Activated T-cell treated with anti-CD3 and anti-CD28 coated beads, Interleukin-2, amount 50 U/mL, for 4 hours (primary cell): ENCODE measurements at regions not wholly inside any gene's neighbourhood (a gene's known extent, or its start where the extent isn't known, plus 50 kb on each side); places are given as distances from the start of the nearest gene placed in this dataset.
"Not testable (repeated sequence)": the region's sequence is repeated elsewhere in the genome, so short reads cannot be mapped to it uniquely, and the experiment has no call there.

Experiments
- ATAC-seq, 2 donors: fragments of 200-7000 bp; cut with Tn5 transposase; one replicate each; pipeline ENCODE4 v1.10.0; 2021
- DNase-seq: peaks from one replicate; pipeline ENCODE4 v3.0.0-alpha.2; 2020
- H3K27me3 Mint-ChIP-seq: one replicate; pipeline ENCODE4 v1.8.0; 2021; ENCODE audit warnings: low read depth, mixed read lengths
- H3K36me3 Mint-ChIP-seq: one replicate; pipeline ENCODE4 v1.8.0; 2022; ENCODE audit warnings: mixed read lengths; ENCODE audit not compliant: insufficient read depth
- H3K4me1 Mint-ChIP-seq: one replicate; pipeline ENCODE4 v1.8.0; 2021; ENCODE audit warnings: low read depth, mixed read lengths
- H3K4me3 Mint-ChIP-seq: one replicate; pipeline ENCODE4 v1.8.0; 2021; ENCODE audit warnings: mild to moderate bottlenecking, moderate library complexity, mixed read lengths
- H3K9me3 Mint-ChIP-seq: one replicate; pipeline ENCODE4 v1.8.0; 2021; ENCODE audit warnings: mixed read lengths

DNA sequence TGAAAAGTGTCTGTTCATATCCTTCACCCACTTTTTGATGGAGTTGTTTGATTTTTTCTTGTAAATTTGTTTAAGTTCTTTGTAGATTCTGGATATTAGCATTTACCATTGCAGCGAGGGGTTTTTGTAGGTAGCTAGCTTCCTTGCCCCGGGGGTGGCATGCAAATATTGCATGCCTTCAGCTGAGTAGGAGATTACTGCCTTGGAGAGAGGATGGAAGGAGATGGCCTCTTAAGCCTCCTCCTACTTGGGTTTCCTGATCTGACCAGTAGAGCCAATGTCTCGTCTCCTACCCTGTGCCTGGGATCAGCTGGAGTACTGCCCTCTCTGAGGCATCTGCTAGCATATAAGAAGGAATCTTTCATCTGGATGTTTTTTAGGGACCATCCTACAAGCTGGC lies 134.4 kb upstream of the CCND2 start:
- Mint-ChIP-seq H3K4me3 (no peak overlapping the region), H3K4me1 (peaks cover 74% of the 10 kb centered on the region), H3K9me3 (peaks cover 3% of the 10 kb centered on the region), H3K36me3 (peaks cover 3% of the 10 kb centered on the region), H3K27me3 (no peaks in the 10 kb centered on the region)
- ATAC-seq: no peak
- DNase-seq: no peak

GRCh38 chr12:4138532-4138931 lies 135.0 kb upstream of the CCND2 start:
- not testable (repeated sequence) for H3K27me3 Mint-ChIP-seq, H3K4me3 Mint-ChIP-seq, DNase-seq, ATAC-seq, H3K36me3 Mint-ChIP-seq, H3K9me3 Mint-ChIP-seq
- peaks cover 68% of the 10 kb centered on the region for H3K4me1 Mint-ChIP-seq

DNA sequence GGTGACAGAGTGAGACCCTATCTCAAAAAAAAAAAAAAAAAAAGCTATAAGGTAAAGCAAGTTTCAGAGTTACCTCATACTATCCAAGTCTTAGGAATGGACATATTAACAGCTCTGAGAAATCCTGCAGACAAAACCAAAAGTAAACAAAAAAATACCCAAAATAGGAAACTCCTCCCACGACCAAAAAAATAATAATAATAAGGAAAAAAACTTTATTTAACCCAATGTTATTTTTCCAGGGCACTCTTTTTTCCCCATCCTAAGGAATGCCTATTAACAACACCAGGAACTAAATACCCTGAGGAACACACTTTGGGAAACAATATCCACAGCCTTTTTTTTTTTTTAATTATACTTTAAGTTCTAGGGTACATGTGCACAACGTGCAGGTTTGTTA lies 135.5 kb upstream of the CCND2 start:
- H3K9me3 Mint-ChIP-seq: peaks cover 3% of the 10 kb centered on the region
- DNase-seq (no peak), ATAC-seq (no peak)
- H3K4me1 Mint-ChIP-seq: peaks cover 64% of the 10 kb centered on the region
- peaks cover 5% of the 10 kb centered on the region for H3K36me3 Mint-ChIP-seq
- H3K4me3 Mint-ChIP-seq: no peak overlapping the region
- H3K27me3 Mint-ChIP-seq: no peaks in the 10 kb centered on the region

GRCh38 chr12:4137441-4137840 lies 136.1 kb upstream of the CCND2 start:
- Mint-ChIP-seq H3K27me3 (no peaks in the 10 kb centered on the region), H3K4me1 (peaks cover 58% of the 10 kb centered on the region), H3K9me3 (peaks cover 3% of the 10 kb centered on the region), H3K36me3 (peaks cover 5% of the 10 kb centered on the region), H3K4me3 (no peak overlapping the region)
- ATAC-seq (no peak), DNase-seq (no peak)

DNA sequence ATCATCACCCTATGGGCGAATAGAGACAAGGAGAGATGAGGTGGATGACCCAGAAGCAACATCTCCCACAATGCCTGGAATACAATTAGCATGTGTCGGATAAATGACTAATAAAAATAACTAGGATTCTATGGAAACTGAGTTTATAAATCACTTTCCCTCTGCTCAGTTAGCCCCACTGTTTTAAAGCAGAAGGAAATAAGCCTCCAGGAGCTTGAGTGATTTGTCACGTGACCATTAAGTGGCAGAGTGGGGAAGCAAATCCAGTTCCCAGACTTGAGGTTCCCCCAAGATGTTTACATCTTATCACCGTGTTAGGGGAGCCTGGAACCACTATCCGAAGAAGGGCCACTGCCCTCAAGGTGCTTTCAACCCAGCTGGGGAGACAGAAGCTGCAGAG lies 136.5 kb upstream of the CCND2 start:
- Mint-ChIP-seq H3K4me3 (no peak overlapping the region), H3K4me1 (peaks cover 54% of the 10 kb centered on the region), H3K27me3 (no peaks in the 10 kb centered on the region), H3K36me3 (peaks cover 5% of the 10 kb centered on the region), H3K9me3 (peaks cover 4% of the 10 kb centered on the region)
- DNase-seq: no peak
- no peak for ATAC-seq

DNA sequence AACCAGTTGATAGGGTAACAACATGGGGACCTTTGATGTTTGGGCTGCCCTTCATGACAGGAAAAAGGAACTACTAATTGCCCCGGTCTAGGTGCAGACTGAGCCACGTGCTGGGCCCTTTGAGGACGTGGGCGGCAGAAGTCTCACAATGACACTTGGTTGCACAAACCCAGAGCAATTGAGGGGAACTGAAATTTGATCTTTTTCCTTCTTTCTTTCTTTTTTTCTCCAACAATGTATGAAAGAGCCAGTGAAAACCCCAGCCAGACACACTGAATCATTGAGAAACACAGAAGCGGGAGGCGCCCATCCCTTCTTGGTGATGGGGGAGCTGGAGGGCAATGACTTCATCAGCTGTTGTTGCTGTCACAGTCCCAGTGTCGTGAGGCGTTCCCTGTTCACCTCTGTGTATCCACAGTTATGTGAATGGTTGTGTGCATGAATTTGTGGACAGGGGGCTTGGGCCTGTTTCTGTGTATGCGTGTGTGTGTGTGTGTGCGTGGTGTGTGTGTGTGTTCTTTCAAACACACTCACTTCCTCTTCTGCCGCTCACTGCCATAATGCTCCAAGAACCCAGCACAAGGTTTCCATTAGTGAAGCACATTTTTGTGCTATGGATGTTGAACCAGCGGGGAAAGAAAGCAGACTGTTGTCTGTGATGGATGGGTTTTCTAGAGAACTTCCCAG lies 137.5 kb upstream of the CCND2 start:
- peaks cover 5% of the 10 kb centered on the region for H3K36me3 Mint-ChIP-seq
- peaks cover 45% of the 10 kb centered on the region for H3K4me1 Mint-ChIP-seq
- no peaks in the 10 kb centered on the region for H3K27me3 Mint-ChIP-seq
- ATAC-seq (peak; percentile 92 to 93), DNase-seq (no peak)
- peaks cover 9% of the 10 kb centered on the region for H3K9me3 Mint-ChIP-seq
- no peak overlapping the region for H3K4me3 Mint-ChIP-seq

GRCh38 chr12:4134448-4135263 lies 138.9 kb upstream of the CCND2 start:
- Mint-ChIP-seq H3K36me3 (peaks cover 11% of the 10 kb centered on the region), H3K4me3 (no peak overlapping the region), H3K9me3 (peaks cover 9% of the 10 kb centered on the region), H3K27me3 (no peaks in the 10 kb centered on the region), H3K4me1 (peaks cover 35% of the 10 kb centered on the region)
- no peak for ATAC-seq
- DNase-seq: no peak

GRCh38 chr12:4133636-4134447 lies 139.7 kb upstream of the CCND2 start:
- Mint-ChIP-seq H3K27me3 (no peaks in the 10 kb centered on the region), H3K36me3 (peaks cover 11% of the 10 kb centered on the region), H3K4me1 (peaks cover 28% of the 10 kb centered on the region), H3K4me3 (no peak overlapping the region), H3K9me3 (peaks cover 9% of the 10 kb centered on the region)
- DNase-seq: no peak
- no peak for ATAC-seq

DNA sequence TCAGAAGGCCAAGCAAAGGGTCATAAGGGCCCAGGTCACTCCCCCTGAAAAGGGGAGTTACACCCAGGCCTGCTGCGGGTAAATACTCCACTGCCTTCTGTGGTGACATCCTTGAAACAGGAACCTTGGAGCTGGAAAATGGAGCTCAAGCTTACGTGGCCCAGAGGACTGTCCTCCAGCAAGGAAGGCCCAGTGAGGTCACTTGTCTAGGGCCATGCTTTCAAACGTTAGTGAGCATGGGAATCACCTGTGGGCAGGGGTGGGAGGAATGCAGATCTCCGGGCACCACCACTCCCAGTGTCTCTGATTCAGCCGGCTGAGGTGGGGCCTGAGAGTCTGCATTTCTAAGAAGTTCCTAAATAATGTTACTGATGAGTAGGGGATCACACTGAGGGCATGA lies 140.5 kb upstream of the CCND2 start:
- Mint-ChIP-seq H3K4me1 (peaks cover 28% of the 10 kb centered on the region), H3K4me3 (no peak overlapping the region), H3K27me3 (no peaks in the 10 kb centered on the region), H3K9me3 (peaks cover 9% of the 10 kb centered on the region), H3K36me3 (peaks cover 11% of the 10 kb centered on the region)
- ATAC-seq (no peak), DNase-seq (no peak)

- DNase-seq (no peak), ATAC-seq (no peak)
- no peaks in the 10 kb centered on the region for H3K27me3 Mint-ChIP-seq
- no peak overlapping the region for H3K4me3 Mint-ChIP-seq
- H3K36me3 Mint-ChIP-seq: no peaks in the 10 kb centered on the region
- H3K4me1 Mint-ChIP-seq: peaks cover 30% of the 10 kb centered on the region
- H3K9me3 Mint-ChIP-seq: no peaks in the 10 kb centered on the region
Observed at GRCh38 chr12:4121506-4122020, 152.0 kb upstream of the CCND2 start.

DNA sequence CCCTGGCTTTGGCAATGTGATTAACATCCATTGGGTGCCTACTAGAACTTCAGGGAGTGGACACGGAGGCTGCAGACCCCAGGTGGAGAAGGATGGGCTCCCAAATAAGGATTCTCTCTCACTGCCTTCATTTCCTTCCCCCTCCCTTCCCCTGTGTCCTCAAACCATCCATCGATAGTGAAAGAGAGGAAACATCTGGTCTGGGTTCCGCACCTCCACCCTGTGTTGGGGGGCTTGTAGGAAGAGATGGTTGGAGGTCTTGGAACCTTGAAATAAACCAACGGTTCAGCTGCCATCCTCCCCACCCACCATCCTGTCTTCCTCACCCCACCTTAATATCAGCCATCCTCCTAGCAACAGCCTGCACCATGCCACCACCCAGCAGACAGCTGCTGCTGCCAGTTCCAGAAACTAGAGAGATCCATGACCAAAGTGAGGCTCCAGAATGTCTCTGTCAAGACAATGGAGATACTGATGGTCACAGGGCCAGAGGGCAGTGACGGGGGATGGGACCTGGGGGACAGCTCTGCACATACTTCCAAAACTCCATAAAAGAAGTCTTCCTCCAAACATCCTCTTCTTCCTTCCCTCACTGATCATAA lies 153.1 kb upstream of the CCND2 start:
- Mint-ChIP-seq H3K4me1 (peaks cover 36% of the 10 kb centered on the region), H3K4me3 (no peak overlapping the region), H3K36me3 (no peaks in the 10 kb centered on the region), H3K9me3 (no peaks in the 10 kb centered on the region), H3K27me3 (no peaks in the 10 kb centered on the region)
- no peak for DNase-seq
- ATAC-seq: no peak

DNA sequence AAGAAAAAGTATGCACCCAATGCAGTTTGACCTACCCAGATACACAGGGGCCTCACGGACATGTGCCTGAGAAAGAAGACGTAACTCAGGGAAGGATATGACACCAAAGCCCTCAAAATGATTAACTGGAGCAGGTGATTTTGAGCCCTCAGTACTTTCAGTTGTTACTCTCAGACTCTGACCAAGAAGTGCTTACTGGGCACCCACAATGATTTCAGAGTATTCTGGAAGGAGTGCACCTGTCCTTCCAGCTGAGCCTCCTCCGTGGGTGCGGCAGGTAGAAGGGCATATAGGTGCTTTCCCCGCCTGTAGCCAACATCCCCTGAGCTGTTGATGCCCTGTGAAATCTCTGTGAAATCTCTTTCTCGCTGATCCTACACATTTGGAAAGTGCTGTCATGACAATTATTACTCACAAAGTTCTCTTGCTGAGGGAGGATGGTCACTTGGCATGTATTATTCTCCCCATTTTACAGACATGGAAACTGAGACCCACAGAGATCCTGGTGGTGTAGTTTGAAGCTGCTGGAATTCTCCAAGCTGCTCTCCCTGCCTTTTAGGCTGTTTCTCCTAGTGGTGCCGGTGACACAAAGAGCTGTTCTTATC lies 154.3 kb upstream of the CCND2 start:
- Mint-ChIP-seq H3K36me3 (no peaks in the 10 kb centered on the region), H3K4me1 (peaks cover 43% of the 10 kb centered on the region), H3K4me3 (peak overlapping the region; percentile 63), H3K27me3 (no peaks in the 10 kb centered on the region), H3K9me3 (no peaks in the 10 kb centered on the region)
- no peak for DNase-seq
- ATAC-seq: peak; percentile 71 to 81

DNA sequence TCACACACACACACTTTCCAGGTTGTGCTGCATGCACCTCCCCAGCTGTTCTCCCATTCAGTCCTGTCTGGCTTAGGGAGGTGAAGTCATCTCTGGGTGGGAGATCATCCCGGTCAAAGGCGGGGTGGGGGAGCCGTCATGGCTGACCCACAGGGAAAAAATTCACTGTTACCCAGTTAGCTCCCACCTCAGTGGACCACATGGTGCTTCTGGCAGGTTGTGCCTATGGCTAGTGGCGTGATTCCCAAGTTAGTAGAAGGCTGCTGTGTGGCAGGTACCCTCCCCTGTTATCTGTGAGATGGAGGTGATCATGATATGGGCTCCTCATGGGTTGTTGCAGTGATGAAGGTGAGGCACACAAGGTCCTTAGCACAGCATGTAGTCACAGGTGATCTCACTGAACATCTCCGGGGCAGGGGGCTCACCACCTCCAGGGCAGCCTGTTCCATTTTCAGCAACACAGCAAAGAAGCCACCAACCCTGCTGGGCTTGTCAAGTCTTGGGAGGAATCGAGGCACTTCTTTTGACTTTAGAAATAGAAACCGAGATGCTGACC lies 154.9 kb upstream of the CCND2 start:
- H3K4me3 Mint-ChIP-seq: peak overlapping the region; percentile 63
- H3K27me3 Mint-ChIP-seq: no peaks in the 10 kb centered on the region
- peak; percentile 44 to 47 for ATAC-seq
- no peak for DNase-seq
- peaks cover 43% of the 10 kb centered on the region for H3K4me1 Mint-ChIP-seq
- H3K36me3 Mint-ChIP-seq: no peaks in the 10 kb centered on the region
- no peaks in the 10 kb centered on the region for H3K9me3 Mint-ChIP-seq
